Activated CD8-positive, alpha-beta T cell treated with anti-CD3 and anti-CD28 coated beads, Interleukin-2, amount 10 ng/mL, durations not matched to agents 7 days and 5 days (primary cell): ENCODE measurements at regions not wholly inside any gene's neighbourhood (a gene's known extent, or its start where the extent isn't known, plus 50 kb on each side); places are given as distances from the start of the nearest gene placed in this dataset.
"Not testable (repeated sequence)": the region's sequence is repeated elsewhere in the genome, so short reads cannot be mapped to it uniquely, and the experiment has no call there.

Experiments used
- ATAC-seq: fragments of 150-1000 bp; cut with Tn5 transposase; one replicate; pipeline ENCODE4 v1.10.0; 2021; ENCODE audit warnings: moderate library complexity
- CTCF ChIA-PET: fragments of 350-600 bp; sonication (Branson Sonifier 250); formaldehyde crosslinking; loops from one replicate; lab custom pipeline; 2021; ENCODE audit warnings: antibody characterized with exemption; lab: Charles Lee
- POLR2A ChIA-PET: fragments of 350-600 bp; sonication (Branson Sonifier 250); formaldehyde crosslinking; loops from one replicate; lab custom pipeline; 2021; ENCODE audit warnings: antibody characterized with exemption; lab: Charles Lee
- DNase-seq: peaks from one replicate; pipeline ENCODE4 v3.0.0-alpha.2; 2020
- H3K27ac Mint-ChIP-seq: one replicate; pipeline ENCODE4 v1.8.0; 2021; ENCODE audit warnings: mild to moderate bottlenecking, mixed read lengths
- H3K27me3 Mint-ChIP-seq: one replicate; pipeline ENCODE4 v1.8.0; 2021; ENCODE audit warnings: low read depth, mixed read lengths
- H3K36me3 Mint-ChIP-seq: one replicate; pipeline ENCODE4 v1.8.0; 2021; ENCODE audit warnings: low read depth, mixed read lengths
- H3K4me1 Mint-ChIP-seq: one replicate; pipeline ENCODE4 v1.8.0; 2021; ENCODE audit warnings: low read depth, mixed read lengths
- H3K4me3 Mint-ChIP-seq: one replicate; pipeline ENCODE4 v1.8.0; 2021; ENCODE audit warnings: mild to moderate bottlenecking, mixed read lengths
- H3K9me3 Mint-ChIP-seq: one replicate; pipeline ENCODE4 v1.8.0; 2022; ENCODE audit warnings: mixed read lengths; ENCODE audit not compliant: insufficient read depth

GRCh38 chr7:39793851-39794250, 156.2 kb upstream of the CDK13 start:
- H3K27me3 Mint-ChIP-seq, H3K9me3 Mint-ChIP-seq, H3K4me3 Mint-ChIP-seq, CTCF ChIA-PET, ATAC-seq, H3K27ac Mint-ChIP-seq, H3K36me3 Mint-ChIP-seq, DNase-seq, POLR2A ChIA-PET, H3K4me1 Mint-ChIP-seq: not testable (repeated sequence)

- H3K4me1 Mint-ChIP-seq, DNase-seq, H3K27ac Mint-ChIP-seq, H3K36me3 Mint-ChIP-seq, POLR2A ChIA-PET, H3K9me3 Mint-ChIP-seq, CTCF ChIA-PET, H3K4me3 Mint-ChIP-seq, ATAC-seq, H3K27me3 Mint-ChIP-seq: not testable (repeated sequence)
Observed at GRCh38 chr7:39796947-39797346, 153.1 kb upstream of the CDK13 start.

- DNase-seq, H3K4me1 Mint-ChIP-seq, ATAC-seq, H3K27me3 Mint-ChIP-seq, H3K4me3 Mint-ChIP-seq, H3K27ac Mint-ChIP-seq, H3K36me3 Mint-ChIP-seq, CTCF ChIA-PET, POLR2A ChIA-PET, H3K9me3 Mint-ChIP-seq: not testable (repeated sequence)
Observed at GRCh38 chr7:39798077-39798476, 152.0 kb upstream of the CDK13 start.

- ATAC-seq: no peak
Observed at GRCh38 chr7:39808796-39809481, 141.1 kb upstream of the CDK13 start.

GRCh38 chr7:39810204-39810642, 139.8 kb upstream of the CDK13 start:
- Mint-ChIP-seq H3K4me3 (no peak overlapping the region), H3K9me3 (no peaks in the 10 kb centered on the region), H3K27ac (no peak overlapping the region), H3K27me3 (peaks cover 21% of the 10 kb centered on the region), H3K4me1 (no peaks in the 10 kb centered on the region), H3K36me3 (no peaks in the 10 kb centered on the region)
- ATAC-seq: no peak
- ChIA-PET POLR2A (no interaction called here), CTCF (no interaction called here)
- no peak for DNase-seq

More at GRCh38 chr7:39808796-39809481, 141.1 kb upstream of the CDK13 start:
- Mint-ChIP-seq H3K36me3 (no peaks in the 10 kb centered on the region), H3K9me3 (no peaks in the 10 kb centered on the region), H3K4me1 (no peaks in the 10 kb centered on the region), H3K27me3 (peaks cover 12% of the 10 kb centered on the region), H3K27ac (no peak overlapping the region), H3K4me3 (no peak overlapping the region)
- POLR2A ChIA-PET: no interaction called here
- CTCF ChIA-PET: no interaction called here
- no peak for DNase-seq

GRCh38 chr7:39810710-39811109, 139.3 kb upstream of the CDK13 start:
- POLR2A ChIA-PET: no interaction called here
- Mint-ChIP-seq H3K4me3 (no peak overlapping the region), H3K27ac (no peak overlapping the region), H3K36me3 (no peaks in the 10 kb centered on the region), H3K27me3 (peaks cover 24% of the 10 kb centered on the region), H3K4me1 (no peaks in the 10 kb centered on the region), H3K9me3 (no peaks in the 10 kb centered on the region)
- ATAC-seq: no peak
- CTCF ChIA-PET: no interaction called here
- DNase-seq: no peak

GRCh38 chr7:39811161-39811614, 138.9 kb upstream of the CDK13 start:
- peaks cover 26% of the 10 kb centered on the region for H3K27me3 Mint-ChIP-seq
- CTCF ChIA-PET: no interaction called here
- no peak overlapping the region for H3K4me3 Mint-ChIP-seq
- H3K9me3 Mint-ChIP-seq: no peaks in the 10 kb centered on the region
- POLR2A ChIA-PET: no interaction called here
- DNase-seq (no peak), ATAC-seq (no peak)
- no peaks in the 10 kb centered on the region for H3K4me1 Mint-ChIP-seq
- H3K27ac Mint-ChIP-seq: no peak overlapping the region
- no peaks in the 10 kb centered on the region for H3K36me3 Mint-ChIP-seq

- H3K27ac Mint-ChIP-seq: no peak overlapping the region
- ChIA-PET CTCF (no interaction called here), POLR2A (no interaction called here)
- H3K4me3 Mint-ChIP-seq: no peak overlapping the region
- no peaks in the 10 kb centered on the region for H3K4me1 Mint-ChIP-seq
- no peaks in the 10 kb centered on the region for H3K36me3 Mint-ChIP-seq
- H3K27me3 Mint-ChIP-seq: peaks cover 49% of the 10 kb centered on the region
- no peaks in the 10 kb centered on the region for H3K9me3 Mint-ChIP-seq
- DNase-seq (no peak), ATAC-seq (no peak)
Observed at GRCh38 chr7:39816462-39817060, 133.5 kb upstream of the CDK13 start.

- ChIA-PET POLR2A (no interaction called here), CTCF (interaction anchor here (0.8 to 1.2 kb wide), 2 partner anchors 9 to 233 kb away, joined by 3 to 4 read pairs; no protein-coding TSS in a partner anchor)
- Mint-ChIP-seq H3K36me3 (no peaks in the 10 kb centered on the region), H3K4me1 (no peaks in the 10 kb centered on the region), H3K27me3 (peaks cover 52% of the 10 kb centered on the region), H3K27ac (no peak overlapping the region), H3K9me3 (no peaks in the 10 kb centered on the region), H3K4me3 (no peak overlapping the region)
- DNase-seq (no peak), ATAC-seq (no peak)
Observed at GRCh38 chr7:39819514-39819913, 130.5 kb upstream of the CDK13 start.

- Mint-ChIP-seq H3K4me3 (no peak overlapping the region), H3K27ac (no peak overlapping the region), H3K9me3 (no peaks in the 10 kb centered on the region), H3K27me3 (peaks cover 40% of the 10 kb centered on the region), H3K36me3 (no peaks in the 10 kb centered on the region), H3K4me1 (peaks cover 5% of the 10 kb centered on the region)
- DNase-seq: no peak
- ChIA-PET POLR2A (no interaction called here), CTCF (no interaction called here)
- no peak for ATAC-seq
Observed at GRCh38 chr7:39824456-39825200, 125.4 kb upstream of the CDK13 start.

- ATAC-seq (no peak), DNase-seq (no peak)
- no peaks in the 10 kb centered on the region for H3K36me3 Mint-ChIP-seq
- no peak overlapping the region for H3K27ac Mint-ChIP-seq
- peaks cover 5% of the 10 kb centered on the region for H3K4me1 Mint-ChIP-seq
- ChIA-PET CTCF (interaction anchor here (1.5 kb wide), 1 partner anchor 245 kb away, joined by 4 read pairs; no protein-coding TSS in a partner anchor), POLR2A (no interaction called here)
- no peak overlapping the region for H3K4me3 Mint-ChIP-seq
- H3K27me3 Mint-ChIP-seq: peaks cover 40% of the 10 kb centered on the region
- no peaks in the 10 kb centered on the region for H3K9me3 Mint-ChIP-seq
Observed at GRCh38 chr7:39825401-39825980, 124.6 kb upstream of the CDK13 start.

- DNase-seq (no peak), ATAC-seq (no peak)
- Mint-ChIP-seq H3K9me3 (no peaks in the 10 kb centered on the region), H3K27ac (no peak overlapping the region), H3K4me1 (peaks cover 5% of the 10 kb centered on the region), H3K36me3 (no peaks in the 10 kb centered on the region), H3K4me3 (no peak overlapping the region), H3K27me3 (peaks cover 37% of the 10 kb centered on the region)
- ChIA-PET CTCF (interaction anchor here (1.5 kb wide), 1 partner anchor 246 kb away, joined by 4 read pairs; no protein-coding TSS in a partner anchor), POLR2A (no interaction called here)
Observed at GRCh38 chr7:39826166-39826565, 123.9 kb upstream of the CDK13 start.
